Astrocyte of the spinal cord (primary cell): ENCODE measurements at regions not wholly inside any gene's neighbourhood (a gene's known extent, or its start where the extent isn't known, plus 50 kb on each side); places are given as distances from the start of the nearest gene placed in this dataset.
A peak's percentile ranks its signal among the peaks of the same experiment; 100 is the strongest.

Experiments used
- DNase-seq: peaks from one replicate; pipeline ENCODE4 v3.0.0; 2011; ENCODE audit warnings: low read depth, low spot score
- H3K4me3 ChIP-seq: 2 replicates; pipeline ENCODE4 v1.5.1; 2011; ENCODE audit warnings: low read depth, mild to moderate bottlenecking, low read length, moderate library complexity
- in situ Hi-C: cut with HindIII; loops from 2 replicates; pipeline ENCODE4 v1.10.0; 2017; ENCODE audit warnings: low sequenced_read_pairs
- TF ChIP-seq, protein P1 (sequence below): IDR thresholded peaks from 2 replicates; pipeline ENCODE4 v1.5.1; 2012; ENCODE audit warnings: low read depth, mild to moderate bottlenecking, low read length, inconsistent platforms

DNA sequence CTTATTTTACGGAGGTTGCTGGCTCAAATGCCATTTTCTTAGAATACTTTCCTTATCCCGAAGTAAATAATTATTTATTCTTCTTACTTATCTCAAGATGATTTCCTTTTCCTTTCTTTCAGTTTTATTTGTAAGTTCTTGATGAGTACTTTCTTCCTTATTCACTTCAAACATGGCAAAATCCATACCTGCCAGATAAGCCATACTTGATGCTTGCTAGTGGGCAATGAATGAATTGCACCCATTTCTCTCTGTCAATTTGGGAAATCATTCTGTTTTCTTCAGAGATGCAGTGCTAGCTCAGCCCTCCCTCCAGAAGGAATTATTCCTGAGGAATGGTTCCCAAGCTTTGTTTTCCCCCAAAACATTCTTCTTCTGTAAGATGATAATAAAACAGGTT is 598.3 kb downstream of the SPRY1 start:
- DNase-seq, result no peak
- TF ChIP-seq, protein P1, sequence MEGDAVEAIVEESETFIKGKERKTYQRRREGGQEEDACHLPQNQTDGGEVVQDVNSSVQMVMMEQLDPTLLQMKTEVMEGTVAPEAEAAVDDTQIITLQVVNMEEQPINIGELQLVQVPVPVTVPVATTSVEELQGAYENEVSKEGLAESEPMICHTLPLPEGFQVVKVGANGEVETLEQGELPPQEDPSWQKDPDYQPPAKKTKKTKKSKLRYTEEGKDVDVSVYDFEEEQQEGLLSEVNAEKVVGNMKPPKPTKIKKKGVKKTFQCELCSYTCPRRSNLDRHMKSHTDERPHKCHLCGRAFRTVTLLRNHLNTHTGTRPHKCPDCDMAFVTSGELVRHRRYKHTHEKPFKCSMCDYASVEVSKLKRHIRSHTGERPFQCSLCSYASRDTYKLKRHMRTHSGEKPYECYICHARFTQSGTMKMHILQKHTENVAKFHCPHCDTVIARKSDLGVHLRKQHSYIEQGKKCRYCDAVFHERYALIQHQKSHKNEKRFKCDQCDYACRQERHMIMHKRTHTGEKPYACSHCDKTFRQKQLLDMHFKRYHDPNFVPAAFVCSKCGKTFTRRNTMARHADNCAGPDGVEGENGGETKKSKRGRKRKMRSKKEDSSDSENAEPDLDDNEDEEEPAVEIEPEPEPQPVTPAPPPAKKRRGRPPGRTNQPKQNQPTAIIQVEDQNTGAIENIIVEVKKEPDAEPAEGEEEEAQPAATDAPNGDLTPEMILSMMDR, result peak; percentile 13
- in situ Hi-C loops, result no loop called here
- no peak overlapping the region for H3K4me3 ChIP-seq

GRCh38 chr4:123995936-123996335 is 599.3 kb downstream of the SPRY1 start:
- in situ Hi-C loops, result no loop called here
- peak; percentile 76 for DNase-seq
- TF ChIP-seq, protein P1, result no peak
- no peak overlapping the region for H3K4me3 ChIP-seq

DNA sequence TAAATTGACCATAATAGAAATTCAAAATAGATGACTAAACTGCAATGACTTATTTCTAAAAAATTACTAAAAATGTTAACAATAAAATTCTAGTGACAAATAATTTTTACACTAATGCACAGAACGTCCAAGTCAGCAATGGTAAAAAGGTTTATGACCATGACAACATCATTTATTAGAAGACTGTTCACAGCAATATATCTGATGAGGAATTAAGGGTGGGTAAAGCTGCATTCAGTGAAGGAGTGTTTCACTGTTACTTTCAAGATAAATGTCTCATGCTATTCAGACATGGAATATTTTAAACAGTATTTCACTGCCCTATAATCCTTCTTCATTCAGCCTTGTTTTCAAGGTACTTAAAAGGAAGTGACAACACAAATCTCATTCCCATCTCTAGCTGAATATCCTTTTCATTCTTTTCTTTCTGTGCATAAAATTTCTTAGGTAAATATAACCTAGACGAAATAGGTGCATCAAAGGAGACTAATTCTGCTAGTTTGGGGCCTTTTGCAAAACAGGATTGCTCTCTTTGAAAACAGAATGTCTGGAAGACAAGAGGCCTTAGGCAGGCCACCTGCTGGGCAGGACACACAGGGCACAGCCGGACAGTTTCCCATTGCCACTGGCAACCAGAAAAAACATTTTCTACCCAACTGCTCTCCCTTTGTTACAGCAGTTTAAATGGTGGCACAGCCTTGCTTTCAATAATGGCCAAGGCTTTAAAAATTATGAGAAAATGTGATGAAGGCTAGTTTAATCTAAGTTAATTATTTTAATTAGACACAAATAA is 600.3 kb downstream of the SPRY1 start:
- DNase-seq, result peak; percentile 55
- H3K4me3 ChIP-seq, result no peak overlapping the region
- TF ChIP-seq, protein P1, result peak; percentile 14
- in situ Hi-C loops, result no loop called here

DNA sequence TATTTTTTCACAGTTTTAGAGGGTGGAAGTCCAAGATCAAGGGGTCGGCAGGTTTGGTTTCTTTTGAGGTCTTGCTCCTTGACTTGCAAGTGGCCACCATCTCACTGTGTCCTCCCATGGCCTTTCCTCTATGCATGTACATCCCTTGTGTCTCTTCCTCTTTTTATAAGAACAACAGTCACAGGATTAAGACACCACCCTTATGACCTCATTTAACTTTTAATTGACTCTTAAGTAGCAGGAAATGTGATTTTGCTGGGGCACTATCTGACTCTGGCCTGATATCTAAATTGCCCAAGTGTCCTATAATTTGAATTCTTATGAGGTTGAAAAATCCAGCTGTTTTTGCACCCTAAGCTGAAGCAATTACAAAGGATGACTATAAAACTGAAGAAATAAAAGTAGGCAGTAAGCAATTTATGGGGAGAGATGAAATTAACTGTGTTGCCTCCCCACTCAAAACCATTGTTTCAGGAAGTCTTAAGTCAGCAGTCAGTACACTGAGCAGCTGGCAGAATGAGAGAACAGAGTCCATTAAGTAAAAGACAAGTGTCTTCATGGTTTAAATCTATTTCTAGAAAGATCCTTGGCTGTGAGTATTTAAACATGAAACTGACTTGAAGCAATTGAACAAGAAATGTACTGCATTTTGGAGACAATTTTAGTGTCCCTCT is 601.3 kb downstream of the SPRY1 start:
- DNase-seq, result no peak
- H3K4me3 ChIP-seq, result no peak overlapping the region
- TF ChIP-seq, protein P1, result no peak
- in situ Hi-C loops, result no loop called here

DNA sequence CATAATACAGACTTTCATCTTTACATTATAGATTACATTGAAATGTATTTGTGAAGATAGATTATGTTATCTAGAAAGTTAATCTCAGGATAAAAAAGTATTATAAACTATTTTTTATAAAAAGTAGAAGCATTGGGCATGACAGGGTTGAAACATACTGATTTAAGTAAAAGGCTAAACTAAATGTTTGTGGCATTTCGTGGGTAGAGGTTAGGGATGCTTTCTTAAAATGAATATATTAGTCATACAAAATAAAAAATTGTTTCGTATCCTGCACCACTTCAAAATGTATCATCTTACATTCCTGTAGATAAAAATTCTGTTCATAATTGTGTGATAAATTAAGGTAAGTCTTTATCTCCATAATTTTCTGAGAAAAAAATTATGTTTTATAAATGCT is 603.6 kb downstream of the SPRY1 start:
- DNase-seq, result no peak
- in situ Hi-C loops, result no loop called here
- TF ChIP-seq, protein P1, result no peak
- no peak overlapping the region for H3K4me3 ChIP-seq

DNA sequence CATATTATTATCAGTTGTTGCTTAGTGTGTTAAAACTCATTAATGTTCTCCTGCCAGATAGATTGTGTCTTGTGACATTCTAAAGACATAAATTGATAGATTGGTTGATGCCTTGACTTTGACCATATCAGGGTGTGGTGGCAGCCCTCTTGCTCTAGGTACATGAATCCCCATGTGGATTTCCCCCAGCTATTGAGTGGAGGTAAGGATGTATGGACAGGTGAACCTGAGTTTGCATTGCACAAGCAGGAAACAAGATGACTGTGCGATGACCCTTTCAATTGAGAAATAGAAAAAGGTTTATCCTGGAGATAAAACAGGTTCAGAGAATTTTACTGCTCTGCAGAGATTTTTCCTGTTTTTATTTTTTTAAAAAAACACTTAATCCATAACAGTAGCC is 619.2 kb downstream of the SPRY1 start:
- DNase-seq, result no peak
- in situ Hi-C loops, result no loop called here
- H3K4me3 ChIP-seq, result no peak overlapping the region
- TF ChIP-seq, protein P1, result no peak
